GM20000 (cell line): ENCODE measurements at regions not wholly inside any gene's neighbourhood (a gene's known extent, or its start where the extent isn't known, plus 50 kb on each side); places are given as distances from the start of the nearest gene placed in this dataset.

ENCODE experiments used
- DNase-seq: peaks from one replicate; pipeline ENCODE4 v3.0.0; 2012; ENCODE audit warnings: low spot score
- CTCF ChIP-seq: IDR thresholded peaks from 2 replicates; pipeline ENCODE4 v1.5.1; 2012; ENCODE audit warnings: mild to moderate bottlenecking, control low read depth; ENCODE audit errors: extremely low read depth, missing control alignments

- DNase-seq: no peak
- TF ChIP-seq CTCF: no peak
These were observed 180.3 kb upstream of the ATP1B1 start for GRCh38 chr1:168926236-168926635.

GRCh38 chr1:168932539-168932938 lies 174.0 kb upstream of the ATP1B1 start:
- DNase-seq: no peak
- TF ChIP-seq CTCF: no peak

- no peak for DNase-seq
- no peak for TF ChIP-seq CTCF
These were observed 173.2 kb upstream of the ATP1B1 start for GRCh38 chr1:168933141-168933805.

- no peak for TF ChIP-seq CTCF
- DNase-seq: no peak
These were observed 167.2 kb upstream of the ATP1B1 start for GRCh38 chr1:168939110-168939946.

GRCh38 chr1:168939947-168940223 lies 166.6 kb upstream of the ATP1B1 start:
- no peak for TF ChIP-seq CTCF
- no peak for DNase-seq

GRCh38 chr1:168941640-168942039 lies 164.8 kb upstream of the ATP1B1 start:
- no peak for TF ChIP-seq CTCF
- DNase-seq: no peak

- no peak for DNase-seq
- TF ChIP-seq CTCF: no peak
These were observed 164.3 kb upstream of the ATP1B1 start for GRCh38 chr1:168942165-168942564.
